Mesendoderm (in vitro differentiated cells): ENCODE measurements at regions not wholly inside any gene's neighbourhood (a gene's known extent, or its start where the extent isn't known, plus 50 kb on each side); places are given as distances from the start of the nearest gene placed in this dataset.

ENCODE experiments used
- DNase-seq: peaks from one replicate; pipeline ENCODE4 v3.0.0; 2013
- H2AK5ac ChIP-seq: 2 replicates; pipeline ENCODE4 v1.6.1; 2013; ENCODE audit warnings: low read length, inconsistent platforms
- H2BK120ac ChIP-seq: 2 replicates; pipeline ENCODE4 v1.6.1; 2013; ENCODE audit warnings: low read depth, mild to moderate bottlenecking, low read length, moderate library complexity, mixed read lengths
- H2BK15ac ChIP-seq: replicated peaks from 2 replicates; pipeline ENCODE4 v1.6.1; 2013; ENCODE audit warnings: low read depth, mild to moderate bottlenecking, moderate library complexity
- H2BK5ac ChIP-seq: 2 replicates; pipeline ENCODE4 v1.6.1; 2013; ENCODE audit warnings: low read length, inconsistent platforms
- H3K18ac ChIP-seq: 2 replicates; pipeline ENCODE4 v1.6.1; 2013; ENCODE audit warnings: mild to moderate bottlenecking, low read length, mixed read lengths
- H3K23ac ChIP-seq: one replicate; pipeline ENCODE4 v1.6.1; 2013; ENCODE audit warnings: low read length
- H3K27ac ChIP-seq: 2 replicates; pipeline ENCODE4 v1.5.1; 2013; ENCODE audit warnings: low read depth, mild to moderate bottlenecking, inconsistent platforms, low read length, moderate library complexity
- H3K27me3 ChIP-seq: 2 replicates; pipeline ENCODE4 v1.6.1; 2013; ENCODE audit warnings: low read length, control low read depth, mild to moderate bottlenecking, inconsistent platforms; ENCODE audit not compliant: insufficient read depth, poor library complexity
- H3K36me3 ChIP-seq: 2 replicates; pipeline ENCODE4 v1.6.1; 2013; ENCODE audit warnings: low read length, inconsistent platforms; ENCODE audit not compliant: control insufficient read depth, insufficient read depth
- H3K4ac ChIP-seq: one replicate; pipeline ENCODE4 v1.6.1; 2013; ENCODE audit warnings: low read depth, mild to moderate bottlenecking, low read length, moderate library complexity
- H3K4me1 ChIP-seq: 2 replicates; pipeline ENCODE4 v1.6.1; 2013; ENCODE audit warnings: low read depth, low read length, inconsistent platforms; ENCODE audit not compliant: control insufficient read depth
- H3K4me2 ChIP-seq: 2 replicates; pipeline ENCODE4 v1.6.1; 2013; ENCODE audit warnings: low read length
- H3K4me3 ChIP-seq: 2 replicates; pipeline ENCODE4 v1.5.1; 2013; ENCODE audit warnings: mild to moderate bottlenecking, low read length
- H3K56ac ChIP-seq: one replicate; pipeline ENCODE4 v1.6.1; 2013; ENCODE audit warnings: low read length
- H3K79me1 ChIP-seq: 2 replicates; pipeline ENCODE4 v1.6.1; 2013; ENCODE audit warnings: low read length, inconsistent platforms
- H3K79me2 ChIP-seq: 2 replicates; pipeline ENCODE4 v1.6.1; 2013; ENCODE audit warnings: mild to moderate bottlenecking, low read length; ENCODE audit not compliant: control insufficient read depth, insufficient read depth
- H3K9ac ChIP-seq: 2 replicates; pipeline ENCODE4 v1.6.1; 2013; ENCODE audit warnings: low read length, inconsistent platforms
- H4K5ac ChIP-seq: one replicate; pipeline ENCODE4 v1.6.1; 2013; ENCODE audit warnings: low read length
- H4K8ac ChIP-seq: one replicate; pipeline ENCODE4 v1.6.1; 2013; ENCODE audit warnings: low read depth, mild to moderate bottlenecking, control low read depth, low read length, moderate library complexity
- WGBS: extraction: QIAGEN DNeasy Blood & Tissue Kit; methylation state at CpG from one replicate; pipeline ENCODE4 v1.1.7; 2013; ENCODE audit warnings: low lambda C conversion rate, missing lambda C conversion rate; ENCODE audit not compliant: insufficient coverage; ENCODE audit errors: extremely low coverage; 5-methylcytosine and 5-hydroxymethylcytosine counted together

GRCh38 chr10:111233439-111233838, 156.6 kb downstream of the ADRA2A start:
- Histone ChIP-seq H3K79me1 (no peaks in the 10 kb centered on the region), H3K4ac (no peak overlapping the region), H3K56ac (no peak overlapping the region), H3K23ac (no peak overlapping the region), H3K18ac (no peak overlapping the region), H2BK5ac (no peak overlapping the region), H3K27me3 (no peaks in the 10 kb centered on the region), H3K4me3 (no peak overlapping the region), H4K8ac (no peak overlapping the region), H3K79me2 (no peaks in the 10 kb centered on the region), H3K27ac (no peak overlapping the region), H3K9ac (no peak overlapping the region), H3K4me1 (no peaks in the 10 kb centered on the region), H2AK5ac (no peak overlapping the region), H2BK15ac (no peak overlapping the region), H3K4me2 (no peak overlapping the region), H2BK120ac (no peak overlapping the region), H3K36me3 (no peaks in the 10 kb centered on the region), H4K5ac (no peak overlapping the region)
- WGBS: no CpG with 5 or more reads among the region's 1 CpG
- peak; percentile 11 for DNase-seq

- Histone ChIP-seq H3K4me3 (no peak overlapping the region), H3K4me2 (no peak overlapping the region), H3K27me3 (no peaks in the 10 kb centered on the region), H3K4me1 (no peaks in the 10 kb centered on the region), H4K5ac (no peak overlapping the region), H2BK5ac (no peak overlapping the region), H2AK5ac (no peak overlapping the region), H3K79me2 (no peaks in the 10 kb centered on the region), H3K23ac (no peak overlapping the region), H2BK15ac (no peak overlapping the region), H3K36me3 (no peaks in the 10 kb centered on the region), H3K9ac (no peak overlapping the region), H4K8ac (no peak overlapping the region), H2BK120ac (no peak overlapping the region), H3K18ac (no peak overlapping the region), H3K56ac (no peak overlapping the region), H3K4ac (no peak overlapping the region), H3K79me1 (no peaks in the 10 kb centered on the region), H3K27ac (no peak overlapping the region)
- no CpG with 5 or more reads among the region's 5 CpGs for WGBS
- DNase-seq: no peak
Observed at GRCh38 chr10:111234234-111234913, 157.5 kb downstream of the ADRA2A start.

- no peaks in the 10 kb centered on the region for H3K36me3 ChIP-seq
- H3K23ac ChIP-seq: no peak overlapping the region
- no peak overlapping the region for H3K4ac ChIP-seq
- no peaks in the 10 kb centered on the region for H3K27me3 ChIP-seq
- H4K8ac ChIP-seq: no peak overlapping the region
- H3K27ac ChIP-seq: no peak overlapping the region
- no peaks in the 10 kb centered on the region for H3K4me1 ChIP-seq
- H2AK5ac ChIP-seq: no peak overlapping the region
- H3K79me2 ChIP-seq: no peaks in the 10 kb centered on the region
- WGBS: no CpG with 5 or more reads among the region's 2 CpGs
- no peak overlapping the region for H3K4me2 ChIP-seq
- no peak overlapping the region for H3K4me3 ChIP-seq
- DNase-seq: no peak
- H3K18ac ChIP-seq: no peak overlapping the region
- H3K79me1 ChIP-seq: no peaks in the 10 kb centered on the region
- H3K56ac ChIP-seq: no peak overlapping the region
- no peak overlapping the region for H2BK15ac ChIP-seq
- no peak overlapping the region for H2BK120ac ChIP-seq
- no peak overlapping the region for H3K9ac ChIP-seq
- no peak overlapping the region for H2BK5ac ChIP-seq
- H4K5ac ChIP-seq: no peak overlapping the region
Observed at GRCh38 chr10:111234914-111235302, 158.1 kb downstream of the ADRA2A start.

- H3K27me3 ChIP-seq: peaks cover 2% of the 10 kb centered on the region
- no peak overlapping the region for H2BK5ac ChIP-seq
- no peak overlapping the region for H3K27ac ChIP-seq
- H3K79me2 ChIP-seq: no peaks in the 10 kb centered on the region
- no peak overlapping the region for H3K56ac ChIP-seq
- H3K23ac ChIP-seq: no peak overlapping the region
- no peak overlapping the region for H3K4ac ChIP-seq
- H2BK120ac ChIP-seq: no peak overlapping the region
- H4K8ac ChIP-seq: no peak overlapping the region
- no peak for DNase-seq
- no peak overlapping the region for H3K9ac ChIP-seq
- no CpG with 5 or more reads among the region's 1 CpG for WGBS
- no peaks in the 10 kb centered on the region for H3K36me3 ChIP-seq
- H3K4me3 ChIP-seq: no peak overlapping the region
- H3K79me1 ChIP-seq: no peaks in the 10 kb centered on the region
- H4K5ac ChIP-seq: no peak overlapping the region
- no peak overlapping the region for H2AK5ac ChIP-seq
- H3K4me2 ChIP-seq: no peak overlapping the region
- H3K18ac ChIP-seq: no peak overlapping the region
- no peak overlapping the region for H2BK15ac ChIP-seq
- H3K4me1 ChIP-seq: no peaks in the 10 kb centered on the region
Observed at GRCh38 chr10:111240348-111240747, 163.5 kb downstream of the ADRA2A start.

GRCh38 chr10:111243126-111243525, 166.3 kb downstream of the ADRA2A start:
- Histone ChIP-seq H3K4ac (no peak overlapping the region), H4K5ac (no peak overlapping the region), H2AK5ac (no peak overlapping the region), H3K36me3 (no peaks in the 10 kb centered on the region), H2BK15ac (no peak overlapping the region), H3K18ac (no peak overlapping the region), H3K56ac (no peak overlapping the region), H2BK5ac (no peak overlapping the region), H3K79me2 (no peaks in the 10 kb centered on the region), H3K9ac (no peak overlapping the region), H3K4me2 (no peak overlapping the region), H3K79me1 (no peaks in the 10 kb centered on the region), H3K4me3 (no peak overlapping the region), H3K4me1 (no peaks in the 10 kb centered on the region), H3K27ac (no peak overlapping the region), H2BK120ac (no peak overlapping the region), H3K27me3 (peaks cover 2% of the 10 kb centered on the region), H3K23ac (no peak overlapping the region), H4K8ac (no peak overlapping the region)
- no peak for DNase-seq
- WGBS: no CpG with 5 or more reads among the region's 3 CpGs

GRCh38 chr10:111246136-111246535, 169.3 kb downstream of the ADRA2A start:
- Histone ChIP-seq H4K5ac (no peak overlapping the region), H3K4me3 (no peak overlapping the region), H3K27ac (no peak overlapping the region), H4K8ac (no peak overlapping the region), H2AK5ac (no peak overlapping the region), H3K4ac (no peak overlapping the region), H3K4me1 (no peaks in the 10 kb centered on the region), H2BK120ac (no peak overlapping the region), H3K56ac (no peak overlapping the region), H3K4me2 (no peak overlapping the region), H3K18ac (no peak overlapping the region), H2BK5ac (no peak overlapping the region), H3K79me2 (no peaks in the 10 kb centered on the region), H3K36me3 (no peaks in the 10 kb centered on the region), H3K27me3 (peaks cover 2% of the 10 kb centered on the region), H3K23ac (no peak overlapping the region), H2BK15ac (no peak overlapping the region), H3K79me1 (no peaks in the 10 kb centered on the region), H3K9ac (no peak overlapping the region)
- no peak for DNase-seq
- WGBS: no CpG with 5 or more reads among the region's 7 CpGs
